Activated CD4-positive, alpha-beta T cell treated with anti-CD3 and anti-CD28 coated beads for 36 hours (primary cell): ENCODE measurements at regions not wholly inside any gene's neighbourhood (a gene's known extent, or its start where the extent isn't known, plus 50 kb on each side); places are given as distances from the start of the nearest gene placed in this dataset.

ENCODE experiments used
- ATAC-seq: fragments of 200-7000 bp; cut with Tn5 transposase; one replicate; pipeline ENCODE4 v1.10.0; 2021; ENCODE audit warnings: mild to moderate bottlenecking, moderate library complexity
- CTCF ChIA-PET: fragments of 350-600 bp; sonication (Branson Sonifier 250); formaldehyde crosslinking; loops from one replicate; lab custom pipeline; 2021; ENCODE audit warnings: antibody characterized with exemption; lab: Charles Lee
- POLR2A ChIA-PET: fragments of 350-600 bp; sonication (Branson Sonifier 250); formaldehyde crosslinking; loops from one replicate; lab custom pipeline; 2021; ENCODE audit warnings: antibody characterized with exemption, inconsistent platforms; lab: Charles Lee
- DNase-seq: peaks from one replicate; pipeline ENCODE4 v3.0.0-alpha.2; 2020
- H3K27ac Mint-ChIP-seq: one replicate; pipeline ENCODE4 v1.8.0; 2021; ENCODE audit warnings: mixed read lengths
- H3K27me3 Mint-ChIP-seq: one replicate; pipeline ENCODE4 v1.8.0; 2021; ENCODE audit warnings: mixed read lengths
- H3K36me3 Mint-ChIP-seq: one replicate; pipeline ENCODE4 v1.8.0; 2021; ENCODE audit warnings: low read depth, mixed read lengths
- H3K4me1 Mint-ChIP-seq: one replicate; pipeline ENCODE4 v1.8.0; 2021; ENCODE audit warnings: mixed read lengths
- H3K4me3 Mint-ChIP-seq: one replicate; pipeline ENCODE4 v1.8.0; 2021; ENCODE audit warnings: mild to moderate bottlenecking, moderate library complexity, mixed read lengths
- H3K9me3 Mint-ChIP-seq: one replicate; pipeline ENCODE4 v1.8.0; 2021; ENCODE audit warnings: low read depth, mixed read lengths
- intact Hi-C, 2 experiments: fragments of 100-400 bp; cut with DNase I in 1 of 2; cut with micrococcal nuclease in 1 of 2; formaldehyde crosslinking; loops; one replicate each; pipeline versions ENCODE4 v1.14.2 to v1.15.1; 2022 to 2024; cut with DNase I, micrococcal nuclease

DNA sequence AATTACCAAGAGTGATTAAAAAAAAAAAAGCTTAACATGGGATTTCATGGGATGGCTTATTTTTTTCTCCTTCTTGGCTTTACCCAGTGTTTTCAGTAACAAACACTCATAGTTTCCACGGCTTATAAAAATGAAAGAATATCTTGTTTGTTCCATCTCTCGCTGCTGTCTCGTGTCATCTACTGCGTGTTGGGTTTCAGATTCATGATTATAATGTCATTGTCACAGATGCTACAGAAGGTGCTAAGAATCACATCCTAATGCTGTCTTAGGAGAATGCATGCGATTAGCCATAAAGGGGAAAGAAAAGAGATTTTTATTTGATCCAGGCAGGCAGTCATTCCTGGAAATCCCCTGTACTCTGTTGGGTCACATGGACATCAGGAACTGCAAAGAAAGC is 1267.6 kb upstream of the TMEM132C start:
- ChIA-PET CTCF (no interaction called here), POLR2A (no interaction called here)
- Mint-ChIP-seq H3K27me3 (no peaks in the 10 kb centered on the region), H3K4me1 (peaks cover 2% of the 10 kb centered on the region), H3K9me3 (peaks cover 1% of the 10 kb centered on the region), H3K4me3 (no peak overlapping the region), H3K36me3 (no peaks in the 10 kb centered on the region), H3K27ac (no peak overlapping the region)
- ATAC-seq (peak; percentile 66), DNase-seq (no peak)
- intact Hi-C loops = no loop called here

DNA sequence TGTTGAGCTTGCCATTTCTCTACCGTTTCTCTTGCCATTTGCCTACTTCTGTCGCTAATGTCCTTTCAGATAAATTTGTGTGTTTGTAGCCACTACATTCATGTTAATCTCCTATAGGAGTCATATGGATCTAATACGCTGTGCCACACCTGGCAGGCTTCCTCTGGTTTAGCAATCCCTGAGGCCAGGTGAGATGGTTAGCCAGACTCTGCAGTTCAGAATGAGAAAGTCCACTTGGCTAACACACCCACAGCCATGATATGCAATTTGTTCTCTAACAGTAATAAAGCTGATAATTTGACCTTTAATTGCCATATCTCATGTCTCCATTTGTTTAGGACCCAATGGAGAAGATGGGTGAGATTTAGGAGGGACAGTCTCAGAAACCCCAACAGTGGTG is 1261.6 kb upstream of the TMEM132C start:
- Mint-ChIP-seq H3K36me3 (no peaks in the 10 kb centered on the region), H3K4me1 (no peaks in the 10 kb centered on the region), H3K9me3 (no peaks in the 10 kb centered on the region), H3K27ac (no peak overlapping the region), H3K4me3 (no peak overlapping the region), H3K27me3 (no peaks in the 10 kb centered on the region)
- ChIA-PET POLR2A (no interaction called here), CTCF (no interaction called here)
- ATAC-seq (no peak), DNase-seq (no peak)
- intact Hi-C loops = no loop called here

DNA sequence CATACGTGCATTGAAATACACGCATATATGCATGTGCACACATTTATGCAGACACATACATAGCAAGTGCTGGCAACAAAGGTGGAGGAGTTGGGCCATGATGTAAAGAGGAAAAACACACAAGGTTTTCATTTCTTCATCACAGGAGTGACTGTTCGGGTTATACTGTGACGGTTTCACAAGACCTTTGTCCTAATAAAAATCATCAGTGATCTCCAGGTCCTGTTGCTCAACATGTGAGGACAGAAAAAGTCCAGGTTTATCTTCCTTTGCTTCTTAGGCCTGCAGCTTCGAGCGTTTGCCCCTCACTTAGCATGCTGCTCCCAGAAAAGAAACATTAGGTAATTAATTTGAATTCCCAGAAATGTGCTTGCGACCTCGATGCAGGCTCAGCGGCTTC is 1260.0 kb upstream of the TMEM132C start:
- ChIA-PET POLR2A (no interaction called here), CTCF (interaction anchor here (0.7 kb wide), 1 partner anchor 17 kb away, joined by 3 read pairs; no protein-coding TSS in a partner anchor)
- ATAC-seq (no peak), DNase-seq (no peak)
- H3K36me3 Mint-ChIP-seq = no peaks in the 10 kb centered on the region
- H3K9me3 Mint-ChIP-seq = no peaks in the 10 kb centered on the region
- no peaks in the 10 kb centered on the region for H3K4me1 Mint-ChIP-seq
- intact Hi-C loops = no loop called here
- H3K4me3 Mint-ChIP-seq = no peak overlapping the region
- H3K27ac Mint-ChIP-seq = no peak overlapping the region
- peaks cover 3% of the 10 kb centered on the region for H3K27me3 Mint-ChIP-seq

DNA sequence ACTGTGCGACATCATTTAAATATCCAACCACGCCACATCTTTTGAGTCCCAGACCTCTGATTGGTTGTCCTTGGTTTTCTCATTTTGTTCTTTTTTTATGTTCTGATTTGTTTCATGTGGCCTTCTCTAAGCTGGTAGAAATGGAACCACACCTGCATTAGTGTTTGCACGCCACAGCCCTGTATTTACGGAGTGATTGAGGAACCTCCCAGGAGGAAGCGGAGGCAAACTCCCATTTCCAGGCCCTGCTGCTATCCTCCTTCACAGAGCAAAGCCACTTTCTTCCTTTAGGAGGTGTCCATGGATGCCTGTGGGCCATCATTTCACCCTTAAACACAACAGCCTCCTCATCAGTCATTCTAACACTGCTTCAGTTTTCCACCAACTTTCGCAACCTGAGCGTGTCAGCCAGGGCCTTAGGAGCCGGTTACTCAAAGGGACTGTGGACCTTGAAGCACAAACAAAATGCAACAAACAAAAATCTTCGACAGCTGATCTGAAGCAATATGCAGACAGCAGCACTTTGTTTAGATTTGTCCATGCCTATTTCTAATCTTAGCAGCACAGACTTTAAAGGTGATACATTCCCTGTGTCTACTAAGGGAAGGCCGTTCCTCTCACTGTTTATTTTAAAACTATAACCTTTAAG is 1258.1 kb upstream of the TMEM132C start:
- ChIA-PET CTCF (no interaction called here), POLR2A (interaction anchor here (1.0 kb wide), 1 partner anchor 223 kb away, joined by 3 read pairs; no protein-coding TSS in a partner anchor)
- intact Hi-C loops = no loop called here
- H3K27ac Mint-ChIP-seq = no peak overlapping the region
- no peaks in the 10 kb centered on the region for H3K9me3 Mint-ChIP-seq
- no peak for ATAC-seq
- no peak for DNase-seq
- no peaks in the 10 kb centered on the region for H3K4me1 Mint-ChIP-seq
- no peaks in the 10 kb centered on the region for H3K36me3 Mint-ChIP-seq
- H3K4me3 Mint-ChIP-seq = no peak overlapping the region
- H3K27me3 Mint-ChIP-seq = peaks cover 10% of the 10 kb centered on the region

DNA sequence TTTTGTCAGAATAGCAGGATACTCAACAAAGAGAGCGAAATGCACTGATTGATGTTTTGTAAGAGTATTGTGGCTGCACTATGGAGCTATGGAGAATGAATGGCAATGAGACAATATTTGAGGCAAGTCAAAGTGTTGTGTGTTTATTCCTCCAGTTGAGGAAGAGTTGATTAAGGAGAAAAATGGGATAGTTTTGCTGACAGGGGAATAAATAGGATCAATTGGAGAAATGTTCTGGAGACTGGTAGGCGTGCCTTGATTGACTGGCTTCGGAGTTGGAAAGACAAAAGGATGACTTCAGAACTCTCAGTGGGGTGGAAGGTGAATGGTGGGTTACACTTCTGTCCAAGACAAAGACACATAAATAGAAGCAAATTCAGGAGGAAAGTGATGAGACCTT is 1254.9 kb upstream of the TMEM132C start:
- Mint-ChIP-seq H3K4me3 (no peak overlapping the region), H3K27me3 (peaks cover 10% of the 10 kb centered on the region), H3K27ac (no peak overlapping the region), H3K9me3 (no peaks in the 10 kb centered on the region), H3K4me1 (no peaks in the 10 kb centered on the region), H3K36me3 (no peaks in the 10 kb centered on the region)
- intact Hi-C loops = no loop called here
- no peak for DNase-seq
- ChIA-PET POLR2A (no interaction called here), CTCF (no interaction called here)
- ATAC-seq = no peak

DNA sequence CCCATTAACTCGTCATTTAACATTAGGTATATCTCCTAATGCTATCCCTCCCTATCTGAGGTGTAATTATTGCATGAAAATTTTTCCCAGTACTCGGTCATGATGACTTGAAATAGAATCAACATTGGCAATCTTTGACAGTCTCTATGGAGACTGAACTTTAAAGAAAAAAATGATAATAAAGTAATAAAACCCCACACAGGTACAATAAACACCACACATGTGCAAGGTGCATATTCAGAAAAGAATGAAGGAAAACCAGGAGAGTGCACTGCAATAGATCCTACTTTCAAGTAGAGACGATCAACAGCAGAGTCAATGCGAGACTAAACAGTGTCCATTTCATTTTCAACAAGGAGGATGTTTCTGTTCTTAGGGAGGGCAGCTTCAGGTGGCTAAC is 1253.8 kb upstream of the TMEM132C start:
- ChIA-PET POLR2A (no interaction called here), CTCF (no interaction called here)
- intact Hi-C loops = no loop called here
- Mint-ChIP-seq H3K27ac (no peak overlapping the region), H3K36me3 (no peaks in the 10 kb centered on the region), H3K4me1 (no peaks in the 10 kb centered on the region), H3K27me3 (peaks cover 10% of the 10 kb centered on the region), H3K4me3 (no peak overlapping the region), H3K9me3 (no peaks in the 10 kb centered on the region)
- no peak for DNase-seq
- ATAC-seq = no peak

DNA sequence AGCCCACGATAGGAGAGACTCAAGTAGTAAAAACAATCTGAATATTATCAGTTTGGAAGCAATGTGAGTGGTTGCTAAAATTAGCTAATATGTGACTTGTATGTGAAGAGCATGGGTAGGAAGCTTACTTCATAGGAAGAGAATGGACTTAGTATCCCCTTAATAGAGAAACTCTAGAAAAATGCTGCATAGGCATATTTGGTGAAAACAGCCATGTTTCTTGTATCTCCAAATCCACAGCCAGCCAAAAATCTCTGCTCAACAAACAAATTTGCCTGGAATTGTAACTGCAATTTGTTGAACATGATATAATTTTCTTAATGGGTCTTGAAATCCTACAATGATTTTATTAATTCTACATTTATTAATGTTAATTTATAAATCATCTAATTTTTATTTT is 1252.9 kb upstream of the TMEM132C start:
- no peaks in the 10 kb centered on the region for H3K36me3 Mint-ChIP-seq
- ChIA-PET POLR2A (no interaction called here), CTCF (no interaction called here)
- no peak overlapping the region for H3K4me3 Mint-ChIP-seq
- ATAC-seq = no peak
- peaks cover 10% of the 10 kb centered on the region for H3K27me3 Mint-ChIP-seq
- H3K4me1 Mint-ChIP-seq = no peaks in the 10 kb centered on the region
- no peak overlapping the region for H3K27ac Mint-ChIP-seq
- H3K9me3 Mint-ChIP-seq = no peaks in the 10 kb centered on the region
- no peak for DNase-seq
- intact Hi-C loops = loop anchor here in 1 of 2 experiments (2.0 kb wide), 1 partner anchor 49 kb away; no protein-coding TSS in a partner anchor

DNA sequence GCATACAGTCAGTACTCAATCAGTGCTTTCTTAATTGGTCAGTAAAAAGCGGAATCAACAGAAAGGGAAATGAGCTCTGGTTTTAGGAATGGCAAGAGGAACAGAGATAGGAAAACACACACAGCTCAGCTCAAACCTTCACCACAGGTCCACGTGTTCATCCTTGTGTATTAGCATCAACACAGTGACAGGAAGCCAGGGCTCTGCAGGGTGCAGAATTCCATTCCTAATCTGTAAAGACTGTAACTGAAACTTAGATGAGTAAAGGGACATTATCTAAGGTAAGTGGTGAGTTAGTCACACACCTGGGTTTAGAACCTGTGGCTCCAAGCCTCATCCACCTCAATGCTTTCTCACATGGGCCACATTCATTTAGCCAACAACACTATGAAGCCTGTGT is 1242.2 kb upstream of the TMEM132C start:
- Mint-ChIP-seq H3K4me3 (no peak overlapping the region), H3K4me1 (no peaks in the 10 kb centered on the region), H3K27ac (no peak overlapping the region), H3K36me3 (no peaks in the 10 kb centered on the region), H3K9me3 (peaks cover 3% of the 10 kb centered on the region), H3K27me3 (peaks cover 8% of the 10 kb centered on the region)
- ChIA-PET POLR2A (interaction anchor here (0.7 kb wide), 1 partner anchor 1771 kb away, joined by 3 read pairs; no protein-coding TSS in a partner anchor), CTCF (no interaction called here)
- intact Hi-C loops = no loop called here
- no peak for DNase-seq
- no peak for ATAC-seq

DNA sequence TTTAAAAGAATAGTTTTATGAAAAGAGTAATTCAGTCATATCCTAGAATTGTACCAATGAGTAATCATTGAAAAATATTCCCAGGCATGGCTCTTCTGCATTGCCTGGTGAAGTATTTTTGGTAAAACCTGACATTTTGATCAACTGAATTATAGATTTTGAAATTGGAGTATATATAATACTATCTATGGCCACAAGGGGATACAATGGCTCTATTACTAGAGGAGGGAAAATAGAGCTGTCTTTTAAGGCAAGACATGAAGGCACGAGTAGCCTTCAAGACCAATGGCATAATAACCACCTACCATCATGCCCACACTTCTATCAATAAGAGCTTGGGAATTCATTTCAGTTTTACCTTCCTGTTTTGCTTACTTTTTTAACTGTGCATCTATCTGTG is 1241.4 kb upstream of the TMEM132C start:
- ATAC-seq = no peak
- DNase-seq = no peak
- Mint-ChIP-seq H3K4me1 (no peaks in the 10 kb centered on the region), H3K27me3 (peaks cover 8% of the 10 kb centered on the region), H3K36me3 (no peaks in the 10 kb centered on the region), H3K4me3 (no peak overlapping the region), H3K9me3 (peaks cover 3% of the 10 kb centered on the region), H3K27ac (no peak overlapping the region)
- ChIA-PET CTCF (no interaction called here), POLR2A (interaction anchor here (0.7 kb wide), 1 partner anchor 1770 kb away, joined by 3 read pairs; no protein-coding TSS in a partner anchor)
- intact Hi-C loops = no loop called here

DNA sequence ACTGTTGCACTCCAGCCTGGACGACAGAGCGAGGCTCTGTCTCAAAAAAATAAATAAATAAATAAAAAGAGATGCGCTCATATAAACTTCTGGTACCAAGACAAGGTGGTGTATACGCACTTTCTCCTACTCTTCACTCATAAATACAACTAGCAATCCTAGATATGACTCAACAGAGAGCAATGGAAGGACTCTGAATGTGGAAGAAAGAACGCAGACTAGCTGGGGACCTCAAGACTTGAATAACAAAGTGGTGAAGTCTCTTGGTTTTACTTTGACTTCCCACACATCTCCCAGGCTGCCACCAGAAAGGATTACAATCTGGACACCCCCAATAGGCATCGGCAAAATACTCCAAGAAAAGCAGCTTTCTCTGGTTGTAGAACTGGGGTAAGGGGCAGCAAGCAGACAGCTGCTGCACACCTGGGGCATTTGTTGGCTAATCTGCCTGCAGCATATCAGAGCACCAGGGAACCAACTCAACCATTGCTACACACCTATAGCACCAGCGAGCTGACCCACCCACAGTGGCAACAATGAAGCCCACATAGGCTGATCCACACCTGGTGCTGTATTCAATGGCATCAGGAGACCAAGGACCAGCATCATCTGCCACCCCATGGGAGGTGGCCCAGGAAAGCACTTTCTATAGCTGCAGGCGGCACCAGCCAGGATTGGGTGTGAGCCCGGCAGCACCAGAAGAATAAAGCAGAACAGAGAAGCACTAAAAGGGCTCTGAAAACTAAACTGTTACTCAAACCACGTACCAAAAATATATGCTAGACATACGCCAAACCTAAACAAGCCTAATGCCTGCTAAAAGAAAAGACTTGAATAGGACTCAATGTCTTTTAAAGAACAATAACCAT is 1231.7 kb upstream of the TMEM132C start:
- POLR2A ChIA-PET = no interaction called here
- no peak overlapping the region for H3K4me3 Mint-ChIP-seq
- H3K9me3 Mint-ChIP-seq = peaks cover 3% of the 10 kb centered on the region
- H3K36me3 Mint-ChIP-seq = no peaks in the 10 kb centered on the region
- no peak overlapping the region for H3K27ac Mint-ChIP-seq
- CTCF ChIA-PET = no interaction called here
- no peaks in the 10 kb centered on the region for H3K4me1 Mint-ChIP-seq
- no peak for ATAC-seq
- peaks cover 5% of the 10 kb centered on the region for H3K27me3 Mint-ChIP-seq
- DNase-seq = no peak
- intact Hi-C loops = no loop called here

DNA sequence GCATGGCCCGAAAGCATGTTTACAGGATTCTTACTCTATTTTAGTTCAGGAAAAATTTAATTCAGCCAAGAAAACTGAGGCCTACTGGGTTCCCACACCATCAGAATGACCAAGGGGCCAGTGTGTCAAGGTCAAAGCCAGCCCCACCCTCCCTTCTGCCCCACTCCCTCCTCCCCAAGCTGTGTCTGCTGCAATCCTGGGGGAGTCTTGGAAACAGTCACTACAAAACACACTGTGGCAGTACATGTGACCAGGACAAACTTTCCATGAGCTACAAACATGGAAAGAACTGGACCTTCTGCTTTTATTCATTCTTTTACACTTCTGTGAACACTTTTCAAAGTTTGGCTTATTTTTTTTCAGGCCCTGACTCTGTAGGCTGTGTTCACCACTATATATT is 1228.8 kb upstream of the TMEM132C start:
- peaks cover 5% of the 10 kb centered on the region for H3K9me3 Mint-ChIP-seq
- no peak for ATAC-seq
- no peaks in the 10 kb centered on the region for H3K36me3 Mint-ChIP-seq
- DNase-seq = no peak
- ChIA-PET POLR2A (no interaction called here), CTCF (no interaction called here)
- H3K4me3 Mint-ChIP-seq = no peak overlapping the region
- no peak overlapping the region for H3K27ac Mint-ChIP-seq
- no peaks in the 10 kb centered on the region for H3K4me1 Mint-ChIP-seq
- intact Hi-C loops = no loop called here
- H3K27me3 Mint-ChIP-seq = peaks cover 5% of the 10 kb centered on the region

DNA sequence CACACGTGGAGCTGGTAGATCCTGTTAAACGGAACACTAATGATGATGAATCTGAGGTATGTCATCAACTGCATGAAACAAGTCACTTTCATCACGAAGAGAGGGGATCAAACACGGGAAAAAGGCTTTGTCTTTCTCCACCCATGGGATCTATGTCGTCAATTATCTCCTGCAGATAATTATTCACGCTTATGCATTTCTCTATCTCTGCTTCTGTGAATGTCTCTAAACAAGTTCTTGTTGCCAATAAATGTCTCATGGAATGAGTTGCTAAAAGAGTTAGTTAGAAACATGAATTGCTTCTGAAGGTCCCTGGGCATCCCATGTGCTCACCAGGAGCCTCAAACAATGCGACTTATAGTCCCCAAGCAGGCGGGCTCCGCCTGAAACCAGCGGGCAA is 1228.2 kb upstream of the TMEM132C start:
- Mint-ChIP-seq H3K4me1 (no peaks in the 10 kb centered on the region), H3K27ac (no peak overlapping the region), H3K9me3 (peaks cover 5% of the 10 kb centered on the region), H3K27me3 (peaks cover 5% of the 10 kb centered on the region), H3K36me3 (no peaks in the 10 kb centered on the region), H3K4me3 (no peak overlapping the region)
- DNase-seq (no peak), ATAC-seq (no peak)
- POLR2A ChIA-PET = no interaction called here
- intact Hi-C loops = no loop called here
- CTCF ChIA-PET = no interaction called here
